HUDEP-2 (cell line): ENCODE measurements at regions not wholly inside any gene's neighbourhood (a gene's known extent, or its start where the extent isn't known, plus 50 kb on each side); places are given as distances from the start of the nearest gene placed in this dataset.
"Not testable (repeated sequence)": the region's sequence is repeated elsewhere in the genome, so short reads cannot be mapped to it uniquely, and the experiment has no call there.

Experiments
- DNase-seq, 76 experiments: peaks; one replicate each; lab custom pipeline; 2025; ENCODE audit not compliant: unreplicated experiment in 76 of 76; lab: John Stamatoyannopoulos, UW

DNA sequence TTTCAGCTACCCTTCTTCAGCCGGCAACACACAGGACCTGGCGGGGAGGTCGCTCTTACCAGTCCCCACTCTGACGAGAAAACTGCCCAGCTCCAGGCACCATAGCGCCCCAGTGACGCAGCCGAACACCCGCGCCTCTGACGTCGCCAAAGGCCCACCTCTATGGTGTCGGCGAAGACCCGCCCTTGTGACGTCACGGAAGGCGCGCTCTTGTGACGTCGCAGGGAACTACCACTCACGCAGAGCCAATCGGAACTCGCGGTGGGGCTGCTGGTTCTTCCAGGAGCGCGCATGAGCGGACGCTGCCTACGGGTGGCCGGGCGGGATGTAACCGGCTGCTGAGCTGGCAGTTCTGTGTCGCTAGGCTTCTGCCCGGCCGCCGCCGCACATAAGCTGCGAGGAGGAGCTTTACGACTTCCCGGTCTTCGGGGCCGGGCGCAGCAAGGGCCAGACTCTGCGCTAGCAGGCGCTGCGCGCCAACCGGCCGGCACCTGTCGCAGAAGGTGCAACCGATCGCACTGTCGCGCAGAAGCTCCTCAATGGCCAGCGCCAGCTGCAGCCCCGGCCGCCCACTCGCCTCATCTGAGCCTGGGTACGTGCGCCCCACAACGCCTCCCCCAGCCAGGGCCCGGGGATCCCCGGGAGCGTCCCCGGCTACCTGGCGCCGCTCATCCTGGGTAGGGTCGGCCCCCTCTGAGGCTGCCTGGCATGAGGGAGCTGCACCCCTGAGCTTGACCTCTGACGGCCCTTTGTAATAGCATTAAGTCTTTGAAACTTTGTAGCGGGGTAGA lies 121.3 kb upstream of the FBXO28 start:
- peak; percentile 22 to 99 (median 97) for DNase-seq

DNA sequence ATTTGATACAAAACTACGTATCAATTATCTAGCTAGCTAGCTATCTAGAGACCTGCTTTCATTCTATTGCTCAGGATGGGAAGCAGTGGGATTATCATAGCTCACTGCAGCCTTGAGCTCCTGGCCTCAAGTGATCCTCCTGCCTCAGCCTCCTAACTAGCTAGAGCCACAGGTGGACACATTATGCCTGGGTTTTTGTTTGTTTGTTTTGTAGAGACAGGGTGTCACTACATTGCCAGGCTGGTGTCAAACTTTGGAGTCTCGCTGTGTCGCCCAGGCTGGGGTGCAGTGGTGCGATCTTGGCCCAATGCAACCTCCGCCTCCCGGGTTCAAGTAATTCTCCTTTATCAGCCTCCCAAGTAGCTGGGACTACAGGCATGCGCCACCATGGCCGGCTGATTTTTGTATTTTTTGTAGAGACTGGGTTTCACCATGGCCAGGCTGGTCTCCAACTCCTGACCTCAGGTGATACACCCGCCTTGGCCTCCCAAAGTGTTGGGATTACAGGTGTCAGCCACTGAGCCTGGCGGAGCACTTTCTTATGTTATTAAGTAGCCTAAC lies 122.5 kb upstream of the FBXO28 start:
- DNase-seq: not testable (repeated sequence)

DNA sequence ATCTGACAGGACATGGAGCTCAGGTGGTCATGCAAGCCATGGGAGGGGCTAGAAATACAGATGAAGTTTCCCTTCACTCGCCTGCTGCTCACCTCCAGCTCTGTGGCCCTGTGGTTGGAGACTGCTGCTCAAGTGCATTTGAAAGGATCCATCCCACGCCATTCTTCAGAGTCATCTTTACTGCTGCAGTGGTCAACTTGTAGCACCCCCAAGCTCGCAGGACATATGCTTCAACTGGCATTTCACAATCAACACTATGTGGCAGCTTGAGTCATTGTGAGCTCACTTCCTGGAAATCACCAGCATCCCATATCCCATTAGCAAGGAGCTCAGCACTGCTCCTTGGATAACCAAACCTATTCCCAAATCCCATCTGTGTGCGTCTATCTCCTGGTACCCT lies 116.2 kb upstream of the TP53BP2 start:
- not testable (repeated sequence) for DNase-seq

DNA sequence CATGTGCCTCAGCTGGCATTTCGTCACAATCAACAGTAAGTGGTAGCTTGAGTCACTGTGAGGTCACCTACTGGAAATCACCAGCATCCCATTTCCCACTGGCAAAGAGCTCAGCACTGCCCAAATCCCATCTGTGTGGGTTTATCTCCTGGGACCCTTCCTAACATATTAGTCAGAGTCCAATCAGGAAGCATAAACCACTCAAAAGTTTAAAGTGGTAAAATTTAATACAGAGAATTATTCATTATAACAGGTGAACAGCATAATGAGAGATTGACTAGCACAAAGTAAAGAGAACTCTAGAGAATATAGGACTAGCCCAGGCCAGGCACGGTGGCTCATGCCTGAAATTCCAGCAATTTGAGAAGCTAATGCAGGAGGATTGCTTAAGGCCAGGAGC lies 107.1 kb upstream of the TP53BP2 start:
- not testable (repeated sequence) for DNase-seq

DNA sequence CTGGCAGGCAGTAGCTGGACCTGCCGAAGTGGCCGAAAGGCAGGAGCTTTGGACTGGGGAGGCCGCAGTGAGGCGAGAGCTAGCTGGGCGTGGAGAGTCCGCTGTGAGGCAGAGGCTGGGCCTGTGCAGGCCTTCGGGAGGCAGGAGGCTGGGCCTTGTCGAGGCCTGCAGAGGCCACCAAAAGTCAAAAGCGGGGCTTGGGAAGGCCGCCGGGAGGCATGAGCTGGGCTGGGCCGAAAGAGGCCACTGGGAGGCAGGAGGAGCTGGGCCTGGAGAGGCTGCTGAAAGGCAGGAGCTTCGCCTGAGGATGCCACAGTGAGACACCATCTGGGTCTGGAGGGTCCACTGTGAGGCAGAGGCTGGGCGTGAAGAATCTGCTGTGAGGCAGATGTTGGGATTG lies 105.8 kb upstream of the TP53BP2 start:
- DNase-seq: not testable (repeated sequence)

DNA sequence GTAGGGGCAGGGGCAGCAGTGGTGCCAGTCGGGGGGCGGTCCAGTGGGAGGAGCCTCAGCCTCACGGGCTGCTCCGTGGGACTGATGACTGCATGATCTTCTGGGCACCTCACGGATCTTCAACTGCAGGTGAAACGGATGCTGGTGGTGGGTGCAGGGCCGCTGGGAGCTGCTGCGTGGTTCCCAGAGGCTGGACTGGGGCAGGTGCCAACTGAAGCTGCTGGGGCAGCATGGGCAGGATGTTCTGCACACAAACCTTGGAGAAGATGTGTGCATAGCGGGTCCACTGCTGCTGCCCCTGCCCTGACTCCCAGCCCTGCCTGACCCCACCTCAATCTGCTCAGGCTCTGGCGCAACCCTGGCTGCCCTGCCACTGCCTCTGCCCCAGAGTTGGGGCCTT lies 104.2 kb upstream of the TP53BP2 start:
- DNase-seq: not testable (repeated sequence)

DNA sequence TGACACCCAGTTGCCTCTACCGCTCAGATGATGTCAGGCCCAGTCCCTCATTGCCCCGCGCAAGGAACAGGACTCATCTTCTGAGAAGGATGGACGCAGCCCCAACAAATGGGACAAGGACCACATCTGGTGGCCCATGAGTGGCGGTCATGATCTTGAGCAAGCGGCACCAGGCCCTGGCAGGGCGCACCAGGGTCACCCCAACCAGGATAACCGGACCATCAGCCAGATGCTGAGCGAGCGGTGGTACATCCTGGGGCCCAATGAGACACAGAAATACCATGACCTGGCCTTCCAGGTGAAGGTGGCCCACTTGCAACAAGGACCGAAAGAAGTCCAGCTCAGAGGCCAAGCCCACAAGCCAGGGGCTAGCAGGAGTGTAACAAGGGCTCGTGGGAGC lies 102.3 kb upstream of the TP53BP2 start:
- DNase-seq: not testable (repeated sequence)

DNA sequence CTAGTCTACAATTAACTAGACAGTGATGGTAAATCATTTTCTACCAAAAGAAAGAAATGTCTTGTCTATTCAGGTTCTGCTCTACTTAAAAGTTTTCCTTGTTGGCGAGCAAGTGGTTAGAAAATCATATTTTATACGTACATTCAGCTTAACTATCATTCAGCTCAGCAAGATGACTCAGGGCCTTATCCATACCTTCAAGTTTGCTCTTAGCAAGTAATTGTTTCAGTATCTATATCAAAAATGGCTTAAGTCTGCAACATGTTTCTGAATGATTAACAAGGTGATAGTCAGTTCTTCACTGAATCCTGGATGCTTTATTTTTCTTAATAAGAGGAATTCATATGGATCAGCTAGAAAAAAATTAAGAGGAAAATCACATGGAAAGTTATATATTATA lies 90.8 kb upstream of the TP53BP2 start:
- DNase-seq: peak in 11 of 76 experiments; percentile 5 to 62 (median 18)

DNA sequence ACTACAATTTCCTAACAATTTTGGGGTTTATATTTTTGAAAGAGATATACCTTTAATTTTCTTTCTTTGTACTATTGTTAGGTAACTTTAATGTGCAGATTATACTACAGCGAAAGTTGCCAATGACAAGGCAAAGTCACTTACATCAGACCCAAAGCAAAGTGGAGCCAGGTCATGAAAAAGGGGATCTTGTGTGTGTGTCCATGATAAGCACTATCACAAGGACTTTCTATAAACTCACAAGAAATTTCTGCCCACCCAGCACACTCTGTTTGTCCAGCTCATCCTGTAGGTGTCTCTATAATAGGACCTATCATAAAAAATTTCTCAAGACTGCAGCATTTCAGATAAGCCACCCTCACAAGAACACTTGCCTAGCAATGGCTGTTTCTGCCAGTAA lies 85.7 kb upstream of the TP53BP2 start:
- DNase-seq: peak in 60 of 76 experiments; percentile 0 to 83 (median 44)

DNA sequence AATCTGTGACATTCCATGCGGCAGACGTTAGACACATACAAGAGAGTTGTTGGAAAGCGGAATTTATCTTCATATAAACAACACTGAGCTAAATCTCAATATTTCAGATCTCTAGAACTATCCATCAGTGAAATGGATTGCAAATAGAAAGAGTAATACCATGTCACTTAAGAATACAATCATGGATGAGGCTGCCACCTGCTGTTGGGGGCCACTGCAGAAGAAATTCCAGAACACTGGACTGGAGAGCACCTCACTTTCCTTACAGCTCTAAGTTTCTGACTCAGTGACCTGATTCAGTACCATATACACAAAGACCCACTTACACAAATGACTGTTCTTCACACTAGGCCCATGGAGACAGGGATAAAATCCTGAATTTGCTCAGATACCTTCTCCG lies 75.1 kb upstream of the TP53BP2 start:
- DNase-seq: not testable (repeated sequence)

DNA sequence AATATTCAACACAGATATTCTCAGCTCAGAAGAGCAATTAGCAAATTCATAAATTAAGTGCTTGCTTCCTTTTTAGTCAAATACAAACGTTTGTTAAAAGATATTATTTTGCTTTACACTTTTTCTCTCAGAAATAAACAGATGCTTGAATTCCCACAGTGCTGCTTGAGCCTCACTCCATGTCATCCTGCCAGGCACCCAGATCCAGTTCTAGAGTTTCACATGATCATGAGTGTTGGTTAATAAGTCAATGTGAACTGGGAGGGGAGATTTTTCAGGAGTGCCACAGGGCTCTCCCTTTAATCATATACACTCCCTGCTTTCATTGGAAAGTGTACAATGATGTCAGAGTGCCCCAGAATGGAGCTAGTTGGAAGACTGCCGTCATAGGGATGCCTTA lies 69.7 kb upstream of the TP53BP2 start:
- not testable (repeated sequence) for DNase-seq

DNA sequence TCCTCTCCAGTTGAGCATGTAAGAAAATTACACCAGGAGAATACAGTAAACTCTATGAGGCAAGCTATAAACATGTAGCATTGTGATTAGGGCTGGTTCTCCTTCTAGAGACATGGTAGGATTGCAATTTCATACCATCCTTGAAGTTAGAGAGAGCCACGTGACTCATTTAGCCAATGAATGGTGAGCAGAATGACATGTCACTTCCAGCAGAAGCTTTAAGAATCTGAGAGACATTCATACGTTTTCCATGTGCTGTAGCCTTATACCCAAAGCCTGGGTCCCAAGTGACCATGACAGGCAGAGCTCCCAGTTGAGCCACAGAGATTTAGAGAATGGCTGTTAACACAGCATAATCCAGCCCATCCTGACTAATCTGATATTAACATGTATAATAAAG lies 68.0 kb upstream of the TP53BP2 start:
- not testable (repeated sequence) for DNase-seq

DNA sequence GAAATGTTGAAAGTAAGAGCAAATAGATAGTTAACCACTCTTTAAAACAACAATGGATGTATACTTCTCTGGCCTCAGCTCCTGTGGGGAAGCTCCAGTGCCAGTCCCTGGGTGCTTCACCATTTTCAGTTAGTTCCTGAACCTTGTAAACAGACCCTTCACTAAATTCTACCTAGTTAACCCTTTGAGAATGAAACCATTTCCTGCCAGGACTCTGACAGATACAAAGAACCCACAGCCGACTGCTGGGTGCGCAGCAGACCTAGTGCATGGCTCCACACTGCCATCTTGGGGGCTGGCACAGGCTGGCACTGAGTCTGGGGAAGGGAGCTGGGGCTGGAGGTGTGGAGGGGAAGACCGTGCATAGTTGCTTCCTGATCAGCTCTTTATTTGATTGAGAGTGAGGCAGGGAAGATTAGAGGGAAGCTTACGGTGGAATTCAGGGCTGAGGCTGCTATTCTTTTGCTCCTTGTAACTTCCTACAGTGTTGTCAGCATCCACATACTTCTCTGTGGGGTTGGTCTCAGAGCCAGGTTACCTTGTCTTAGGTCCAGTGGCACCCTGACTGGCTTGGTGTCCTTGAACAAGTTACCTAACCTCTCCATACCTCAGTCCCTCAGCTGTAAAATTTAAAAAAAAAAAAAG lies 62.3 kb upstream of the TP53BP2 start:
- DNase-seq: peak in 17 of 76 experiments; percentile 1 to 38 (median 10)

DNA sequence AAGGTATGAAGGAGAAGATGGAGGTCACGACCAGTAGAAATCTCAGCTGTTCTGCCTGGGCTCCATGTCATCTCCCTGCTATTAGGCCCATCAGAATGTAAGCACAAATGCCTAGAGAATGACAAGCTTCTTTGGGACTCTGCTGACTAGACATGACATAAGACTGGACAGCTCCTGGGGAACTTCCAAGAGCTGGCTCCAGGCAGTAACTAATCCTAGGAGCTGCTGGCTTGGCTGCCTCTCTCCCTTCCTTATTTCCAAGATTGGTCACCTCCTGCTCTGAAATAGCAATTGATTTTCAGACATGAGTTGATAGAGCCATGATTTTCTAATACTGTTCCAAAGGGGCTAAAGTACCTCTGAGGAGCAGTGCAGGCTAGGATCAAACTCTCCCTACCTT lies 57.5 kb upstream of the TP53BP2 start:
- DNase-seq: not testable (repeated sequence)

DNA sequence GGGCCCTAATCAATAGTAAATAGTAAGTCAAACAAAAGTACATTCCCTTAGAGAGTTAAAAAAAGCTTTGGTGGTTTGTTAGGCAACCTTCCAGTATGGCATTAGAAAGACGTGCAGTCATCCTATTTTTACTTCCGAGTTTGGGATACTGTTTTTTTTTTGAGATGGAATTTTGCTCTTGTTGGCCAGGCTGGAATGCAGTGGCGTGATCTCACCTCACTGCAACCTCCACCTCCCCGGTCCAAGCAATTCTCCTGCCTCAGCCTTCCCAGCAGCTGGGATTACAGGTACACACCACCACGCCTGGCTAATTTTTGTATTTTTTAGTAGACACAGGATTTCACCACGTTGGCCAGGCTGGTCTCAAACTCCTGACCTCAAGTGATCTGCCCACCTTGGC lies 54.0 kb upstream of the TP53BP2 start:
- not testable (repeated sequence) for DNase-seq

DNA sequence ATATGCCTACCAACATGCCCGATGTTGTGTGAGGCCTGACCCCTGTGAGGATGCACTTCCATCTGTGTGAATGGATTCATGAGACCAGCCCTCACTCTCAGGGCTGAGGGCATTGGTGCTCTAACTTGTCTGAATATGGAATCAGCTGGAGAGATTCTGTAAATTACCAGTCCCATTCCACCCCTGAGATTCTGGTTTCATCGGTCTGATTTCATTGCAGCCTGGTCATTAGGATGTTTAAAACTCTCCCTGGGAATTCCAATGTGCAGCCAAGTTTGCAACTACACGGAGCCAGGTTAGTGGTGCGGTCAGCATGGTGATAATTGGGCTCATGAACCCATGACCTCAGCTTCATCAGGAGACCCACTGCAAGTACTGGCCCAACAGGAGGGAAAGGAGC lies 51.4 kb upstream of the TP53BP2 start:
- DNase-seq: not testable (repeated sequence)

DNA sequence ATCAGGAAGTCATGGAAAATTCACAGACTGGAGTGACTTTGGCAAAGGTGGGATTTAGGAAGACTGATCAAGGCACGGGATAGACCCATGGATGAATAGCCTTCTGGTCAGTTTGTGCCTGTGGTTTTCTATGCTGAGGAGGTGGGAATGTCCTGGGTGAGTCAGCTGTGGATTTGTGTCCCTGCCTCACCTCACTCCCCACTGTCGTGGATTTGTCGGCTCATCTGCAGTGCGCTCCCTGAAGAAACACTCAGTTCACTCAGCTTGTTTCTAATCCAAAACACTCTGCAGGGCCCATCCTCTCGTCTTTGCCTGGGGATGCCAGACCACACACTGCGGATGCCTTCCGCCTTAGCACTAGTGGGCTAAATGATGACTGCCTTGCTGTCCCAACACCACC lies 50.2 kb upstream of the TP53BP2 start:
- DNase-seq: not testable (repeated sequence)
